ENCODE measurements at regions not wholly inside any gene's neighbourhood (a gene's known extent, or its start where the extent isn't known, plus 50 kb on each side); places are given as distances from the start of the nearest gene placed in this dataset.
A peak's percentile ranks its signal among the peaks of the same experiment; 100 is the strongest.

- DNase-seq (ENCODE audit: low read depth): no peak
- TF ChIP-seq CTCF (IDR thresholded peaks at IDR 0.05; ENCODE audit: control insufficient read depth, insufficient read depth, low read depth, low read length, missing control alignments): no peak
- no peak overlapping the region for H3K4me3 ChIP-seq (ENCODE audit: control insufficient read depth, low read depth, low read length)
These were observed 88.7 kb downstream of the NR1D2 start for GRCh38 chr3:24033818-24034217.

GRCh38 chr3:24034464-24034863 lies 89.4 kb downstream of the NR1D2 start:
- TF ChIP-seq CTCF (IDR thresholded peaks at IDR 0.05; ENCODE audit: control insufficient read depth, insufficient read depth, low read depth, low read length, missing control alignments): no peak
- DNase-seq (ENCODE audit: low read depth): no peak

GRCh38 chr3:24037971-24038370 lies 92.9 kb downstream of the NR1D2 start:
- no peak for DNase-seq (ENCODE audit: low read depth)
- no peak for TF ChIP-seq CTCF (IDR thresholded peaks at IDR 0.05; ENCODE audit: control insufficient read depth, insufficient read depth, low read depth, low read length, missing control alignments)
- H3K4me3 ChIP-seq (ENCODE audit: control insufficient read depth, low read depth, low read length): no peak overlapping the region

More at GRCh38 chr3:24034464-24034863, 89.4 kb downstream of the NR1D2 start:
- no peak overlapping the region for H3K4me3 ChIP-seq (ENCODE audit: control insufficient read depth, low read depth, low read length)

GRCh38 chr3:24040311-24040710 lies 95.2 kb downstream of the NR1D2 start:
- TF ChIP-seq CTCF (IDR thresholded peaks at IDR 0.05; ENCODE audit: control insufficient read depth, insufficient read depth, low read depth, low read length, missing control alignments): no peak
- no peak overlapping the region for H3K4me3 ChIP-seq (ENCODE audit: control insufficient read depth, low read depth, low read length)
- DNase-seq (ENCODE audit: low read depth): no peak

- peak; percentile 18 for DNase-seq (ENCODE audit: low read depth)
These were observed 97.3 kb downstream of the NR1D2 start for GRCh38 chr3:24042174-24043059.

GRCh38 chr3:24043168-24043567 lies 98.1 kb downstream of the NR1D2 start:
- H3K4me3 ChIP-seq (ENCODE audit: control insufficient read depth, low read depth, low read length): no peak overlapping the region
- no peak for TF ChIP-seq CTCF (IDR thresholded peaks at IDR 0.05; ENCODE audit: control insufficient read depth, insufficient read depth, low read depth, low read length, missing control alignments)
- no peak for DNase-seq (ENCODE audit: low read depth)

More at GRCh38 chr3:24042174-24043059, 97.3 kb downstream of the NR1D2 start:
- H3K4me3 ChIP-seq (ENCODE audit: control insufficient read depth, low read depth, low read length): no peak overlapping the region
- TF ChIP-seq CTCF (IDR thresholded peaks at IDR 0.05; ENCODE audit: control insufficient read depth, insufficient read depth, low read depth, low read length, missing control alignments): no peak
